KBM-7 (cell line): ENCODE measurements at regions not wholly inside any gene's neighbourhood (a gene's known extent, or its start where the extent isn't known, plus 50 kb on each side); places are given as distances from the start of the nearest gene placed in this dataset.
"Not testable (repeated sequence)": the region's sequence is repeated elsewhere in the genome, so short reads cannot be mapped to it uniquely, and the experiment has no call there.

Experiments
- DNase-seq: peaks from one replicate; pipeline ENCODE4 v3.0.0-alpha.2; 2015
- in situ Hi-C: fragments of 300-500 bp; cut with MboI; formaldehyde crosslinking; loops from 2 replicates; pipeline ENCODE4 v1.14.3; 2020; ENCODE audit warnings: low sequenced_read_pairs, low pct_unique_long_range_greater_than_20kb, mixed read lengths

- DNase-seq = no peak
- in situ Hi-C loops = no loop called here
These were observed 99.1 kb upstream of the FOXN3 start for GRCh38 chr14:89516173-89516572.

DNA sequence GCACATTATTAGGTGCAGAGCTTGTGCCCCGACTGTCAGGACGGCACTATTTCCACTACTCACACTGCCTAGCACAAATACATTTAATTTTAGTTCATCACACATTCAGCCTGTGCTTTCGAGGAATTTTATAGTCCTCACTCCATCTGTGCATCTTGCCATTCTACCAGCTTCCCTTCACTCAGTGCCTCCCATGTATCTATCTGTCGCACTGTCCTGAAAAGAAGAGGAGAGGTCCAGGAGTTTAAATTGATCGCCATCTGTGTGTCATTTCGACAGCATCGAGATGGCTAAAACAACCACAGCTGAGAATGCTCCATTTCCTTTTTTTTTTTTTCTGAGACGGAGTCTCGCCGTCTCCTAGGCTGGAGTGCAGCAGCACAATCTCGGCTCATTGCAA is 97.6 kb upstream of the FOXN3 start:
- in situ Hi-C loops = no loop called here

GRCh38 chr14:89509891-89510290 is 92.9 kb upstream of the FOXN3 start:
- no peak for DNase-seq
- in situ Hi-C loops = no loop called here

More for the DNA sequence above, 97.6 kb upstream of the FOXN3 start:
- DNase-seq = no peak

DNA sequence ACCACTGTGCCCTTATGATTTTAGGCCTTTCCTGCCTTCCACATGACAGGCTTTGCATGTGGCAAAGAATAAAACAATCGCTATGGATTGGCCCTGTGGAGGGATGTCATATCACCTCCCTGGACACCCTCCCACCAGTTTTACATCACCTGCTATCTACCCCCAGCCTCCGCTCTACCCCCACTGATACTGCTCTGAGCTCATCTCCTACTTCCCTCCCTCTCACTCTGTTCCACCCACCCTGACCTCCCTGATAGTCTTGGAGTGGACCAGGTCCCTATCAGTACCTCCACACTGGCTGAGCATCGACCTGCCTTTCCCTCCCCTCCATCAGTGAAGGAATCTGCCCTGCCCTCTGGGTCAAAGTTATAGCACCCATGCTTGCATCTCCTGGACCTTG is 91.8 kb upstream of the FOXN3 start:
- no peak for DNase-seq
- in situ Hi-C loops = no loop called here

DNA sequence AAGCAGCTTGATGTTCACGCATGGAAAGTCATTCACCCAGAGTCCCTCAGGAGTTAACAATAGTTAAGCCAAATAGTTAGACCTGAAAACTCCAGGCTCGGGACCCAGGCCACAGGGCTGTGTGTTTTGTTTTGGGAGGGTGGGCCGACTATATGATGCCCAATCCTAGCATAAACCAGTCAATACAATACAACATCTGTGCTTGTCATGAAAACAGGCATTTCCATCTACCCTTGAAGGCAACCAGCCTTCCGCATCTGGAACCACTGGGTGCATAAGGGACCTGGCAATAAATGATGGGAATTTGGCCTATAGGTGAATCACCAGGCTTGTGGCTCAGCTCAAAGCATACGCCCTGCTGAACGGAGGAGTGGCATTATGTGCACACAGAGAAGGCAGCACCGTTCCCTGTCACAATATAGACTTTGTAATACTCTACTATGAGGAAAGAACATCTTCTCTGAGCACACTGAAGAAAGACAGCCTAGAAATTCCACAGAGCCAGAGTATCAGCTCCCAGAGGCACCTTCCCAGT is 91.0 kb upstream of the FOXN3 start:
- DNase-seq = no peak
- in situ Hi-C loops = no loop called here

DNA sequence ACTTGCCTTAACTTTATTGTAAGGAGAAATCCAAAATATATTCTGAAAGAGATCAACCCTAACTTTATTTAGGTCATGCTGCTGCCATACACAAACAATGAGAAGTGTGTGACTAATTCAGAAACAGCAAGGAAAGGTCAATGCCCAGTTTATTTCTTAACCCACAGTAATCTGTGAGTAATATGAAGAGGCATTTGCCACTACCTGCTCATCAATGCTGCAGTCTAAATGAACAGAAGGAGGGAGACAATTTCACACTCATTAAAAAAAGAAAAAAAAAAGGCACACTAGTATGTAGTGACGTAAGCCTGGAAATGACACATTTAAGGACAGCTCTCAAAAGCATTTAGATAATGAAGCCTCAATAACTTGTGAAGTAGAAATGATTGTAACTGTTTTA is 90.5 kb upstream of the FOXN3 start:
- in situ Hi-C loops = no loop called here
- DNase-seq = no peak

DNA sequence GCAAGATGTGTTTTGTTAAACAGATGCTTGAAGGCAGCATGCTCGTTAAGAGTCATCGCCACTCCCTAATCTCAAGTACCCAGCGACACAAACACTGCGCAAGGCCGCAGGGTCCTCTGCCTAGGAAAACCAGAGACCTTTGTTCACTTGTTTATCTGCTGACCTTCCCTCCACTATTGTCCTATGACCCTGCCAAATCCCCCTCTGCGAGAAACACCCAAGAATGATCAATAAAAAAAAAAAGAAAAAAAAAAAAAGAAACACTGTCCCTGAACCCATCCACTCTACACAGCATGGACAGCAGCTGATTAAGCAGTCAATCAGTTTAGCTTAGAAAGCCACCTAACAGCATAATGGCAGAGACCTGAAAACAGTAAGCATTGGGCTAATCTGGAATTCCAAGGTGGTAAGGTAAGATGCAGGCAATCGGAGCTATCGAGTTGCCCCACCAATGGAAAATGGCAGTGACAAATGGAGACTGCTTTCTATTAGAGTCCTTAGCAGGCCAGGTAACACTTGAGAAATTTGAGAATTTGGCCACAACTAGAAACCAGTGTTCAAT is 89.9 kb upstream of the FOXN3 start:
- in situ Hi-C loops = not testable (repeated sequence)

GRCh38 chr14:89504602-89505313 is 87.7 kb upstream of the FOXN3 start:
- in situ Hi-C loops = no loop called here
- peak; percentile 89 for DNase-seq

More for the DNA sequence above, 89.9 kb upstream of the FOXN3 start:
- not testable (repeated sequence) for DNase-seq

DNA sequence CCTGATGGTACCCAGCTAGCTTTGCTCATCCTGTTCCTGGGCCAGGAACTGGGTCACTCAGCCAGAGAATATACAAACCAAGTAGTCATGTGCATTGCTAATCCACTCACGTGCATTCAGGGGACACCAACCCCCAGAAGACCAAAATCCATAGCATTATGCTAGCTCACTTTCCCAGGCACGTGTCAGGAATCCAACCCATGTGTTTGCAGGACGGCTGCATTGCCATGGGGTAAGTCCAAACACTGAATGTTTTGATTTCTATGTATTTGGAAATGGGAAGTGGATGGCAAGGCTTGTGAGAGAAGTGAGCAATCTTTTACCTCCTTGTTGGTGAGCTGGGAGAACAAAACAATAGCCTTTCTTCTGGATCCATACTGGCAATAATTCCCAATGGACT is 87.1 kb upstream of the FOXN3 start:
- no peak for DNase-seq
- in situ Hi-C loops = no loop called here

GRCh38 chr14:89503431-89503996 is 86.5 kb upstream of the FOXN3 start:
- peak; percentile 49 for DNase-seq
- in situ Hi-C loops = no loop called here

DNA sequence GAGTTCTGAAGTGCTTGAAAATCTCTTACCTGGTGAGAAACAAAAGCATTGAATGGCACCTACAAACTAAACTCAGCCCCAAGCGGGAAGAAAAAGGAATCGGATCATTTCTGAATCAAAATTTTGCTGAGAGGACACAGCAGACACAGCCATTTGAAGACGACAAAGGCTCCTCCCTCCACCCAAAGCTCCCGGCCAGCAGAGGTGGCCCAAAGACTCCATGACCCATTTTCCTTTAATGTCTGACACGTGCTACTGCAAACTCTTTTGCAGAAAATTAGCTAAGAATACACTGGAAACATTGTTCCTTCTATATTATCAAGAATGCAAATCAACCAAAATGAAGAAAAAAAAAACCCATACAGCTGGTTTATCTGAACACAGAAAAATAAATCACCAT is 85.9 kb upstream of the FOXN3 start:
- DNase-seq = no peak
- in situ Hi-C loops = no loop called here

- in situ Hi-C loops = no loop called here
- DNase-seq = no peak
These were observed 84.3 kb upstream of the FOXN3 start for GRCh38 chr14:89501381-89501780.

DNA sequence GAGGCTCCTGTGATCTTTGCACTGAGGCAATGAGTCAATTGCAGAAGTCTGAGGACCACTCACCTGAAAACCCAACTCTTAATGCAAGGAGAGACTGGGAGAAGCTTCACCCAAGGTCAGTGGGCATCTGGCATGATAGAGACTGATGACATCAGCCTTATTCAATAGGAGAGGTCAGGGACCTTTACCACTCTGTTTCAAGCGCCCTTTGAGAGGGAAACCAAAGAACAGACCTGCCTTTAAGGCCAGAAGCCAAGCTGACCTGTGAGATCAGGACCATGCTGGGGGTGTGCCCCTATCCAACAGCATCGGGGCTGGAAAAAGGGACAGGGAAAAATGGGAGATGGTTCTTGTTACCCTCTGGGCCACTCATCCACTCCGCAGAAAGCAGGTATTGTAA is 83.3 kb upstream of the FOXN3 start:
- no peak for DNase-seq
- in situ Hi-C loops = no loop called here

GRCh38 chr14:89498878-89499277 is 81.8 kb upstream of the FOXN3 start:
- DNase-seq = peak; percentile 7
- in situ Hi-C loops = no loop called here

- DNase-seq = no peak
- in situ Hi-C loops = no loop called here
These were observed 78.7 kb upstream of the FOXN3 start for GRCh38 chr14:89495718-89496117.

DNA sequence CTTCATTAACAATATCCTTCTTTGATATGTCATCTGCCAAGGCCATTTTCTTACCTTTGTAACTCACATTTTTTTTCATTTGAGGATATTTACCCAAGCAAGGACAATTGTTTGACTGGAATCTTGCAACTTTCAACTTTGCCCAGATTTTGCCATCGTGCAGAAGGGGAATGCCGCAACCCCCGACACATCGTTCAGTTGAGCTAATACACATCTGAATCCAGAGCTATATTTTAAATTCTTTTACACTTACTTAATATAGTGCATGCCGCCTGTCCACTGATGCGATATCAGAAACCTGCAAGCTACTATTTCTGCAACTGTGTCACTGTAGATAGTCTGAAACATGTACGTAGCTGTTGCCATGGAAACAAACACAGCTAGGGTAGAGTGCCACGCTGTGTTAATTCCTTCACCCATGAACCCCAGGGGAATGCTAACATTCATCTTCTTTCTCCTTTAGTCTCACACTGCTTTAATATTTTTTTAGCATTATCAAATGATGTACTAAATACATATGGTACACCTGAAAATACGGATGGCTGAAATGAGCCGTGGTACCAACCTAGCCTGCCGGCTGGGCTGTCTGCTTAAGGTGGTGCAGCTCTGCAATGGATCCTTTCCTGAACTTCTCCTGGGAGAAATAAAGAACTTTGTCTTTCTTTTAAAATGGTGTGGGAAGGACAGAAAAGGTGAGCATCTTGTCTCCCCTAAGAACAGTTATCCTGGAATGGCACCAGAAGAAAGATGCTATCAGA is 77.0 kb upstream of the FOXN3 start:
- no peak for DNase-seq
- in situ Hi-C loops = no loop called here

DNA sequence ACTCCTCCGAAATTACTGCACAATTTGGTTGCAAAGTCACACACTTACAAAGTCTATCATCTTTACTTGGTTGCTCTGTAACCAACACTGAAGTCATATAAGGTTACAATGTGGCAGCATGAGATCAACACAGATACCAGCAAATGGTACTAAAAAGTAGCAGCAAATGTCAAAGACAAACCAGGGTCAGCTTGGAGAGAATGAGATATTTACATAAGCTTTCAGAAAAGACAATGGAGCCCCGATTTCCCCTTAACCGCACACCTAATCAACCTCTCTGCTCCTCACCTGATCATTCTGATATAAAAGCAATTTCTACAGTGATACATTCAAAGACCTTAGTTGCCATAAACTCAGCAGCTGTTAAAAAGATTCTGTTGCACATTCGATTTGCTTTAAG is 76.4 kb upstream of the FOXN3 start:
- no peak for DNase-seq
- in situ Hi-C loops = no loop called here

DNA sequence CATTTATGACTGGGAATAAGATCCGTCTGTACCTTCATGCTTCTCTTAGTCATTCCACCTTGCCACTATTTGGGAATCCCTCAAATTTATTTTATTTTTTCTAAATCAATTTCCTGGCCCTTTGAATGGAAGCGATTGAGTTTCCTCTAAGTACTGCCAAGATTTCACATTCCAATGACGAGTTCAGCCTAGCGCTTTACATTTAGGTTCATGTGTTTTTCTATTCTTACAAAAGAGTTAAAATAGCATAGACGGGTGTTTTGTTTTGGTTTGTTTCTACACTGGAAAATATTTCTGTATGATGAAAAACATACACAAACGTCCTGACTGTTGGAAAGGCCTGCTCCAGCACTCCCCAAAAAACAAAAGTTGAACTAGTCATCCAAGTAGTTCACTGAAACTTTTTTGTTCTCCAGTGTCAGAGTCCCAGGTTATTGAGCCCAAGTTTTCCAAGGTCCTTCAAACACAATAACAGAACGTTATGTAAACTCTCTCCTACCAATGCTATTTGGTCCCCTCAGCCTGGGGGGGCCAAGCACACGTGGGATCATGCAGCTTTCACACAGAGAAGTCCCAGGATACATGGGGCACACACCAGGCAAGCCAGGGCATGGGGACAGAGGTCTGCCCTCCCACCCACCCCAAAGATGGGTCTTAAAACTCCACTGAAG is 74.8 kb upstream of the FOXN3 start:
- no peak for DNase-seq
- in situ Hi-C loops = no loop called here

- in situ Hi-C loops = no loop called here
- DNase-seq = no peak
These were observed 73.4 kb upstream of the FOXN3 start for GRCh38 chr14:89490466-89490865.
